Epithelial cell of esophagus (primary cell): ENCODE measurements at regions not wholly inside any gene's neighbourhood (a gene's known extent, or its start where the extent isn't known, plus 50 kb on each side); places are given as distances from the start of the nearest gene placed in this dataset.

Experiments used
- DNase-seq: peaks from one replicate; pipeline ENCODE4 v3.0.0; 2010; ENCODE audit warnings: low read depth
- H3K4me3 ChIP-seq: 2 replicates; pipeline ENCODE4 v1.5.1; 2011; ENCODE audit warnings: mild to moderate bottlenecking, low read length, control low read depth
- CTCF ChIP-seq: IDR thresholded peaks from 2 replicates; pipeline ENCODE4 v1.5.1; 2011; ENCODE audit warnings: low read depth, mild to moderate bottlenecking, low read length, control low read depth, inconsistent platforms; ENCODE audit not compliant: insufficient read depth; ENCODE audit errors: missing control alignments

GRCh38 chr1:225724251-225724650 is 53.4 kb upstream of the SRP9 start:
- no peak for TF ChIP-seq CTCF
- DNase-seq, result peak; percentile 68
- H3K4me3 ChIP-seq, result no peak overlapping the region
